Fibroblast of pulmonary artery (primary cell): ENCODE measurements at regions not wholly inside any gene's neighbourhood (a gene's known extent, or its start where the extent isn't known, plus 50 kb on each side); places are given as distances from the start of the nearest gene placed in this dataset.

Experiments
- DNase-seq: peaks from one replicate; pipeline ENCODE4 v3.0.0-alpha.2; 2010; ENCODE audit warnings: low read depth
- H3K4me3 ChIP-seq: replicated peaks from 2 replicates; pipeline ENCODE4 v1.5.1; 2011; ENCODE audit warnings: low read depth, mild to moderate bottlenecking, control low read depth, low read length, moderate library complexity
- TF ChIP-seq, protein P1 (sequence below): IDR thresholded peaks from 2 replicates; pipeline ENCODE4 v1.5.1; 2011; ENCODE audit warnings: mild to moderate bottlenecking, control low read depth, low read length, inconsistent platforms; ENCODE audit errors: missing control alignments

DNA sequence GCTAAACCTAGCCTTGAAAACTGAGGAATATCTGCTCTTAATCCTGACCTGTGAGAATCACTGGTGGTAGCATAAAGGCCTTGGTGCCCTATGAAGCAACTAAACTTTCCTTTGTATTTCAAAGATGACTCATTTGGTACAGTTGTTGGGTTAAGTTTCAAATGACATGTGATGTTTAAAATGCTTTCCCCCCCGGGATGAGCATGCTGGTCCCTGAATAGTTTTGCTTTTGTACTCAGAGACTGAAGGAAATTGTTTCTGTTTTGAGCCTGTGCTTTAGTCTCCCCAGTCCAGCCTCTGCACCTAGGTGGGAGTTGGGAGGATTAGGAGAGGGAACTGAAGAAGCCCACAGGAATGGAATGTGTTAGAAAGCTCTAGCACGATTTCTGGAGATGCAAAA lies 258.9 kb upstream of the NPY start:
- no peak for DNase-seq
- TF ChIP-seq, protein P1, sequence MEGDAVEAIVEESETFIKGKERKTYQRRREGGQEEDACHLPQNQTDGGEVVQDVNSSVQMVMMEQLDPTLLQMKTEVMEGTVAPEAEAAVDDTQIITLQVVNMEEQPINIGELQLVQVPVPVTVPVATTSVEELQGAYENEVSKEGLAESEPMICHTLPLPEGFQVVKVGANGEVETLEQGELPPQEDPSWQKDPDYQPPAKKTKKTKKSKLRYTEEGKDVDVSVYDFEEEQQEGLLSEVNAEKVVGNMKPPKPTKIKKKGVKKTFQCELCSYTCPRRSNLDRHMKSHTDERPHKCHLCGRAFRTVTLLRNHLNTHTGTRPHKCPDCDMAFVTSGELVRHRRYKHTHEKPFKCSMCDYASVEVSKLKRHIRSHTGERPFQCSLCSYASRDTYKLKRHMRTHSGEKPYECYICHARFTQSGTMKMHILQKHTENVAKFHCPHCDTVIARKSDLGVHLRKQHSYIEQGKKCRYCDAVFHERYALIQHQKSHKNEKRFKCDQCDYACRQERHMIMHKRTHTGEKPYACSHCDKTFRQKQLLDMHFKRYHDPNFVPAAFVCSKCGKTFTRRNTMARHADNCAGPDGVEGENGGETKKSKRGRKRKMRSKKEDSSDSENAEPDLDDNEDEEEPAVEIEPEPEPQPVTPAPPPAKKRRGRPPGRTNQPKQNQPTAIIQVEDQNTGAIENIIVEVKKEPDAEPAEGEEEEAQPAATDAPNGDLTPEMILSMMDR, result no peak
- no peak overlapping the region for H3K4me3 ChIP-seq

DNA sequence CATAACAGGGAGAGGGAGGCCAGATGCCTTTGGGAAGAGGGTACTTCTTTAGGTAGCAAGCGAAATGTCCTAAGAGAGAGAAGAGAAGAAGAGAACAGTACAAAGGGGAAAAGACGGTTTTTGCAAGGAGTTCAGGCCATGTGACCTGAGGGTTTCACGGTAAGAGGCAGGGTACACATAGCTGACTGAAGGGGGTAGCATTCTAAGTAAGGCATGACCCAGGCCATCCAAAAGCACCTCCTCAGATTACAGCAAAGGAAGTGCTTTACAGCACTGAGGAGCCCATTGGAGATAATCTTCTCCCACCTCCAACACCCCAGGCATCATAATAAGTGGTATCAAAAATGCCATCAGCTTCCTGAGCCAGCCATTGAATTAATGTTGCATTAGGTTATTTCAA lies 258.2 kb upstream of the NPY start:
- no peak for DNase-seq
- TF ChIP-seq, protein P1, result no peak
- no peak overlapping the region for H3K4me3 ChIP-seq

- H3K4me3 ChIP-seq, result no peak overlapping the region
- DNase-seq, result no peak
- TF ChIP-seq, protein P1, result no peak
These were observed 257.6 kb upstream of the NPY start for GRCh38 chr7:24026351-24026750.

GRCh38 chr7:24029068-24029467 lies 254.9 kb upstream of the NPY start:
- no peak overlapping the region for H3K4me3 ChIP-seq
- DNase-seq, result no peak
- TF ChIP-seq, protein P1, result no peak

GRCh38 chr7:24034251-24034650 lies 249.7 kb upstream of the NPY start:
- TF ChIP-seq, protein P1, result no peak
- DNase-seq, result no peak
- no peak overlapping the region for H3K4me3 ChIP-seq

- H3K4me3 ChIP-seq, result no peak overlapping the region
- TF ChIP-seq, protein P1, result no peak
- DNase-seq, result no peak
These were observed 248.5 kb upstream of the NPY start for GRCh38 chr7:24035366-24036032.

- no peak overlapping the region for H3K4me3 ChIP-seq
These were observed 248.0 kb upstream of the NPY start for GRCh38 chr7:24036033-24036412.

More at GRCh38 chr7:24036033-24036412, 248.0 kb upstream of the NPY start:
- DNase-seq, result no peak
- TF ChIP-seq, protein P1, result no peak
